RWPE2 (cell line): ENCODE measurements at regions not wholly inside any gene's neighbourhood (a gene's known extent, or its start where the extent isn't known, plus 50 kb on each side); places are given as distances from the start of the nearest gene placed in this dataset.

Source experiments
- ATAC-seq: fragments of 200-7000 bp; cut with Tn5 transposase; 3 replicates; pipeline ENCODE4 v1.9.1; 2021; ENCODE audit warnings: low read depth
- DNase-seq: peaks from one replicate; pipeline ENCODE4 v3.0.0-alpha.2; 2020; ENCODE audit warnings: low spot score
- H3K27ac ChIP-seq: fragments of 450-650 bp; 2 replicates; pipeline ENCODE4 v1.5.1; 2017; ENCODE audit warnings: mild to moderate bottlenecking; ENCODE audit not compliant: poor library complexity, severe bottlenecking
- H3K27me3 ChIP-seq: fragments of 250-450 bp; sonication (Bioruptor Pico); 2 replicates; pipeline ENCODE4 v1.5.1; 2021; ENCODE audit warnings: mild to moderate bottlenecking, moderate library complexity; ENCODE audit not compliant: insufficient read depth, poor library complexity, severe bottlenecking
- H3K36me3 ChIP-seq: fragments of 250-450 bp; sonication (Bioruptor Pico); 2 replicates; pipeline ENCODE4 v1.5.1; 2020; ENCODE audit warnings: low read depth, mild to moderate bottlenecking, moderate library complexity
- H3K4me1 ChIP-seq: fragments of 250-450 bp; sonication (Bioruptor Pico); 2 replicates; pipeline ENCODE4 v1.5.1; 2021; ENCODE audit warnings: mild to moderate bottlenecking, moderate library complexity; ENCODE audit not compliant: insufficient read depth, poor library complexity, severe bottlenecking
- H3K4me3 ChIP-seq: fragments of 250-450 bp; sonication (Bioruptor Pico); 2 replicates; pipeline ENCODE4 v1.5.1; 2021; ENCODE audit warnings: mild to moderate bottlenecking, moderate library complexity; ENCODE audit not compliant: severe bottlenecking
- H3K9me3 ChIP-seq: fragments of 250-450 bp; sonication (Bioruptor Pico); 2 replicates; pipeline ENCODE4 v1.5.1; 2021; ENCODE audit warnings: mild to moderate bottlenecking, moderate library complexity; ENCODE audit not compliant: severe bottlenecking
- CTCF ChIP-seq: fragments of 450-650 bp; IDR thresholded peaks from one replicate; pipeline ENCODE4 v1.5.1; 2017; ENCODE audit warnings: mild to moderate bottlenecking, moderate library complexity; ENCODE audit not compliant: poor library complexity, severe bottlenecking

- TF ChIP-seq CTCF: no peak
- H3K36me3 ChIP-seq: no peaks in the 10 kb centered on the region
- DNase-seq: no peak
- no peak overlapping the region for H3K27ac ChIP-seq
- no peaks in the 10 kb centered on the region for H3K4me1 ChIP-seq
- H3K9me3 ChIP-seq: no peaks in the 10 kb centered on the region
- no peak overlapping the region for H3K4me3 ChIP-seq
- H3K27me3 ChIP-seq: no peaks in the 10 kb centered on the region
- no peak for ATAC-seq
Measured at GRCh38 chr12:111222523-111222922, 146.4 kb downstream of the PHETA1 start.

- Histone ChIP-seq H3K36me3 (no peaks in the 10 kb centered on the region), H3K9me3 (no peaks in the 10 kb centered on the region), H3K27ac (no peak overlapping the region), H3K4me3 (no peak overlapping the region), H3K4me1 (no peaks in the 10 kb centered on the region), H3K27me3 (no peaks in the 10 kb centered on the region)
- no peak for DNase-seq
- no peak for ATAC-seq
- no peak for TF ChIP-seq CTCF
Measured at GRCh38 chr12:111222027-111222414, 146.9 kb downstream of the PHETA1 start.

- H3K4me3 ChIP-seq: no peak overlapping the region
- TF ChIP-seq CTCF: no peak
- DNase-seq (no peak), ATAC-seq (no peak)
- H3K36me3 ChIP-seq: no peaks in the 10 kb centered on the region
- H3K9me3 ChIP-seq: no peaks in the 10 kb centered on the region
- no peaks in the 10 kb centered on the region for H3K4me1 ChIP-seq
- no peak overlapping the region for H3K27ac ChIP-seq
- no peaks in the 10 kb centered on the region for H3K27me3 ChIP-seq
Measured at GRCh38 chr12:111221062-111222026, 147.6 kb downstream of the PHETA1 start.

GRCh38 chr12:111220363-111220762 lies 148.5 kb downstream of the PHETA1 start:
- Histone ChIP-seq H3K4me1 (no peaks in the 10 kb centered on the region), H3K27me3 (no peaks in the 10 kb centered on the region), H3K4me3 (no peak overlapping the region), H3K27ac (no peak overlapping the region), H3K9me3 (no peaks in the 10 kb centered on the region), H3K36me3 (no peaks in the 10 kb centered on the region)
- TF ChIP-seq CTCF: no peak
- ATAC-seq (no peak), DNase-seq (no peak)

- no peak for TF ChIP-seq CTCF
- Histone ChIP-seq H3K4me1 (no peaks in the 10 kb centered on the region), H3K36me3 (no peaks in the 10 kb centered on the region), H3K9me3 (no peaks in the 10 kb centered on the region), H3K27me3 (no peaks in the 10 kb centered on the region), H3K4me3 (no peak overlapping the region), H3K27ac (no peak overlapping the region)
- no peak for DNase-seq
- no peak for ATAC-seq
Measured at GRCh38 chr12:111219440-111219839, 149.5 kb downstream of the PHETA1 start.
